ENCODE measurements at regions not wholly inside any gene's neighbourhood (a gene's known extent, or its start where the extent isn't known, plus 50 kb on each side); places are given as distances from the start of the nearest gene placed in this dataset.

DNA sequence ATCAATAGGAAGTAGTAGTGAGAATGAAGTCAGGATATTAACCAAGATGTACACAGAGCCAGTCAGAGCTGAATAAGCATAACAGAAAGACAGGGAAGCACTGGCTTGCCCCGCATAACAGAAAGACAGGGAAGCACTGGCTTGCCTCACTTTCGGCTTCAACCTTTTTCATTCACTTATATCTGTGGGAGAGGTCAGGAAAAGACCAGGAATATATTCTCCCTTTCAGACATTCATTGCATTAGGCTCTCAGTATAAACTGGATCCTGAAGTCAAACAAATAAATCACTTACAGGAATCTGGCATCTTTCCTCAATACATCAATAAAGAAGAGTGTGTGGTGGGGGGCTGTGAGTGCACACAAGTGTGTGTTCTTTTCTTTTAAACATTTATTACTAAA lies 437.6 kb downstream of the C6orf118 start (continued):
- TF ChIP-seq, protein P1, sequence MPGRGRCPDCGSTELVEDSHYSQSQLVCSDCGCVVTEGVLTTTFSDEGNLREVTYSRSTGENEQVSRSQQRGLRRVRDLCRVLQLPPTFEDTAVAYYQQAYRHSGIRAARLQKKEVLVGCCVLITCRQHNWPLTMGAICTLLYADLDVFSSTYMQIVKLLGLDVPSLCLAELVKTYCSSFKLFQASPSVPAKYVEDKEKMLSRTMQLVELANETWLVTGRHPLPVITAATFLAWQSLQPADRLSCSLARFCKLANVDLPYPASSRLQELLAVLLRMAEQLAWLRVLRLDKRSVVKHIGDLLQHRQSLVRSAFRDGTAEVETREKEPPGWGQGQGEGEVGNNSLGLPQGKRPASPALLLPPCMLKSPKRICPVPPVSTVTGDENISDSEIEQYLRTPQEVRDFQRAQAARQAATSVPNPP (IDR thresholded peaks at IDR 0.05; ENCODE audit: borderline replicate concordance, insufficient read depth, insufficient read length), result no peak

DNA sequence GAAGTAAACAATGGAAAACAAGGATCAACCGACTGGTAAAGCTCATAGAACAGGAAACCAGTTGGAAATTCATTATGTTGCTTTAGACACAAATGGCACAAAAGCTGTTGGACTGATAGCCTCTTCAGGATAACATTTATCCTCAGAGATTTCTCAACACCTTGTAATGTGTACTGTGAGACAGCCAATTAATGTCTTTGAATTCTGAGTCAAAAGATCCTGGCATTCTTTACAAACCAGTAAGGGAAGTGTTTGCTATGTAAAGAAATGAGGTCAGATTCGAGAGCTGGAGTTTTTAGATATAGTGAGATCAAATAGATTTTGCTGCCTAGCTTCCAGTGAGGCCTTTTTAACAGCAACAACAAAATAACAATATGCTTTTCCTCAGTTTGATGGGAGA lies 439.2 kb downstream of the C6orf118 start:
- no TSS peak for BruUV-seq (replicated peaks)
- in situ Hi-C loops (cut with MboI) (no loop called here), intact Hi-C loops (cut with micrococcal nuclease) (no loop called here)
- ChIA-PET CTCF (ENCODE audit: low intra/inter-chr PET ratio) (no interaction called here), POLR2A (no interaction called here)
- DNase-seq (ENCODE audit: extremely low read depth in 1 of 4, low spot score in 3 of 4) (no peak), FAIRE-seq (no peak), ATAC-seq (no peak)
- Histone ChIP-seq H3K9me3 (replicated peaks; ENCODE audit: control insufficient read depth, insufficient read depth, low read depth, low read length) (no peaks in the 10 kb centered on the region), H3K4me1 (replicated peaks in 1 of 2; ENCODE audit: control insufficient read depth in 2 of 2, insufficient read depth in 2 of 2, low read length in 2 of 2) (no peaks in the 10 kb centered on the region), H3K4me3 (no peak overlapping the region), H3K79me2 (ENCODE audit: control insufficient read depth, insufficient read depth, low read length) (no peaks in the 10 kb centered on the region), H3K27me3 (ENCODE audit: control insufficient read depth in 2 of 2, insufficient read depth in 2 of 2, low read length in 2 of 2) (no peaks in the 10 kb centered on the region), H3K27ac (ENCODE audit: extremely low read depth, low read depth, low read length) (no peak overlapping the region), H4K20me1 (replicated peaks; ENCODE audit: control insufficient read depth, insufficient read depth, low read length) (no peaks in the 10 kb centered on the region), H3K4me2 (ENCODE audit: insufficient read depth, low read length) (no peak overlapping the region), H3K9ac (ENCODE audit: insufficient read depth in 1 of 2, low read depth in 2 of 2, low read length in 2 of 2) (no peak overlapping the region), H2AFZ (ENCODE audit: low read depth, low read length) (no peak overlapping the region), H3K36me3 (ENCODE audit: control insufficient read depth, insufficient read depth, low read length) (no peaks in the 10 kb centered on the region), H3K9me1 (ENCODE audit: control insufficient read depth, insufficient read depth, low read length) (no peaks in the 10 kb centered on the region)
- WGBS (ENCODE audit: insufficient coverage, low coverage, missing lambda C conversion rate), result 0% methylated on average over 2 of the region's 2 CpGs
- TF ChIP-seq, protein P2, sequence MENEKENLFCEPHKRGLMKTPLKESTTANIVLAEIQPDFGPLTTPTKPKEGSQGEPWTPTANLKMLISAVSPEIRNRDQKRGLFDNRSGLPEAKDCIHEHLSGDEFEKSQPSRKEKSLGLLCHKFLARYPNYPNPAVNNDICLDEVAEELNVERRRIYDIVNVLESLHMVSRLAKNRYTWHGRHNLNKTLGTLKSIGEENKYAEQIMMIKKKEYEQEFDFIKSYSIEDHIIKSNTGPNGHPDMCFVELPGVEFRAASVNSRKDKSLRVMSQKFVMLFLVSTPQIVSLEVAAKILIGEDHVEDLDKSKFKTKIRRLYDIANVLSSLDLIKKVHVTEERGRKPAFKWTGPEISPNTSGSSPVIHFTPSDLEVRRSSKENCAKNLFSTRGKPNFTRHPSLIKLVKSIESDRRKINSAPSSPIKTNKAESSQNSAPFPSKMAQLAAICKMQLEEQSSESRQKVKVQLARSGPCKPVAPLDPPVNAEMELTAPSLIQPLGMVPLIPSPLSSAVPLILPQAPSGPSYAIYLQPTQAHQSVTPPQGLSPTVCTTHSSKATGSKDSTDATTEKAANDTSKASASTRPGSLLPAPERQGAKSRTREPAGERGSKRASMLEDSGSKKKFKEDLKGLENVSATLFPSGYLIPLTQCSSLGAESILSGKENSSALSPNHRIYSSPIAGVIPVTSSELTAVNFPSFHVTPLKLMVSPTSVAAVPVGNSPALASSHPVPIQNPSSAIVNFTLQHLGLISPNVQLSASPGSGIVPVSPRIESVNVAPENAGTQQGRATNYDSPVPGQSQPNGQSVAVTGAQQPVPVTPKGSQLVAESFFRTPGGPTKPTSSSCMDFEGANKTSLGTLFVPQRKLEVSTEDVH (IDR thresholded peaks at IDR 0.05; ENCODE audit: low read depth, partially characterized antibody), result no peak
- TF ChIP-seq PHB (CRISPR knock-in tag; IDR thresholded peaks at IDR 0.05), result no peak
- no peak for TF ChIP-seq GABPB2 (CRISPR knock-in tag; conservative IDR thresholded peaks at IDR 0.05)
- no peak for TF ChIP-seq NR3C1 (CRISPR knock-in tag; IDR thresholded peaks at IDR 0.05)
- TF ChIP-seq ZFP30 (CRISPR knock-in tag; IDR thresholded peaks at IDR 0.05; ENCODE audit: borderline replicate concordance), result no peak
- no peak for TF ChIP-seq ARID1B (IDR thresholded peaks at IDR 0.05)
- TF ChIP-seq ZNF3 (CRISPR knock-in tag; IDR thresholded peaks at IDR 0.05), result no peak
- TF ChIP-seq, protein P3, sequence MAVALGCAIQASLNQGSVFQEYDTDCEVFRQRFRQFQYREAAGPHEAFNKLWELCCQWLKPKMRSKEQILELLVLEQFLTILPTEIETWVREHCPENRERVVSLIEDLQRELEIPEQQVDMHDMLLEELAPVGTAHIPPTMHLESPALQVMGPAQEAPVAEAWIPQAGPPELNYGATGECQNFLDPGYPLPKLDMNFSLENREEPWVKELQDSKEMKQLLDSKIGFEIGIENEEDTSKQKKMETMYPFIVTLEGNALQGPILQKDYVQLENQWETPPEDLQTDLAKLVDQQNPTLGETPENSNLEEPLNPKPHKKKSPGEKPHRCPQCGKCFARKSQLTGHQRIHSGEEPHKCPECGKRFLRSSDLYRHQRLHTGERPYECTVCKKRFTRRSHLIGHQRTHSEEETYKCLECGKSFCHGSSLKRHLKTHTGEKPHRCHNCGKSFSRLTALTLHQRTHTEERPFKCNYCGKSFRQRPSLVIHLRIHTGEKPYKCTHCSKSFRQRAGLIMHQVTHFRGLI (CRISPR knock-in tag; IDR thresholded peaks at IDR 0.05), result no peak
- TF ChIP-seq SPI1 (IDR thresholded peaks at IDR 0.05; ENCODE audit: borderline replicate concordance, low read depth, low read length), result no peak
- no peak for TF ChIP-seq PML (IDR thresholded peaks at IDR 0.05; ENCODE audit: low read length)
- TF ChIP-seq, protein P4, sequence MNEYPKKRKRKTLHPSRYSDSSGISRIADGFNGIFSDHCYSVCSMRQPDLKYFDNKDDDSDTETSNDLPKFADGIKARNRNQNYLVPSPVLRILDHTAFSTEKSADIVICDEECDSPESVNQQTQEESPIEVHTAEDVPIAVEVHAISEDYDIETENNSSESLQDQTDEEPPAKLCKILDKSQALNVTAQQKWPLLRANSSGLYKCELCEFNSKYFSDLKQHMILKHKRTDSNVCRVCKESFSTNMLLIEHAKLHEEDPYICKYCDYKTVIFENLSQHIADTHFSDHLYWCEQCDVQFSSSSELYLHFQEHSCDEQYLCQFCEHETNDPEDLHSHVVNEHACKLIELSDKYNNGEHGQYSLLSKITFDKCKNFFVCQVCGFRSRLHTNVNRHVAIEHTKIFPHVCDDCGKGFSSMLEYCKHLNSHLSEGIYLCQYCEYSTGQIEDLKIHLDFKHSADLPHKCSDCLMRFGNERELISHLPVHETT (CRISPR knock-in tag; conservative IDR thresholded peaks at IDR 0.05 in 1 of 2, IDR thresholded peaks at IDR 0.05 in 1 of 2), result no peak
- no peak for TF ChIP-seq MBD2 (IDR thresholded peaks at IDR 0.05; ENCODE audit: borderline replicate concordance, low read depth)
- no peak for TF ChIP-seq RBM17 (IDR thresholded peaks at IDR 0.05; ENCODE audit: borderline replicate concordance, low read depth, low read length)

Data from K562 (cell line).